H1 (cell line): ENCODE measurements at regions not wholly inside any gene's neighbourhood (a gene's known extent, or its start where the extent isn't known, plus 50 kb on each side); places are given as distances from the start of the nearest gene placed in this dataset.

Source experiments
- CTCF ChIA-PET: fragments of 300-600 bp; sonication (Branson Sonifier 250); formaldehyde crosslinking; loops from one replicate; lab custom pipeline; 2021; ENCODE audit not compliant: partially characterized antibody; lab: Charles Lee
- POLR2A ChIA-PET: fragments of 300-600 bp; sonication (Branson Sonifier 250); formaldehyde crosslinking; loops from one replicate; lab custom pipeline; 2021; ENCODE audit warnings: inconsistent platforms; ENCODE audit not compliant: partially characterized antibody; lab: Charles Lee
- DNase-seq, 2 experiments: peaks; one replicate each; pipeline versions ENCODE4 v3.0.0 to v3.0.0-alpha.2; 2010 to 2022; ENCODE audit warnings: low spot score in 2 of 2, low read depth in 1 of 2, mixed read lengths in 1 of 2
- FAIRE-seq: peaks from 2 replicates; lab custom pipeline; 2011; peaks lifted over from hg19 to GRCh38; lab: Jason Lieb, UNC
- H2AFZ ChIP-seq: 2 replicates; pipeline ENCODE4 v1.8.1; 2012; ENCODE audit warnings: low read length, inconsistent platforms
- H2AK5ac ChIP-seq: 2 replicates; pipeline ENCODE4 v1.6.1; 2013; ENCODE audit warnings: low read depth, low read length
- H2BK120ac ChIP-seq: replicated peaks from 2 replicates; pipeline ENCODE3; 2013; ENCODE audit warnings: low read depth, low read length, inconsistent platforms
- H2BK12ac ChIP-seq: 2 replicates; pipeline ENCODE4 v1.6.1; 2013; ENCODE audit warnings: low read depth, low read length
- H2BK15ac ChIP-seq: 2 replicates; pipeline ENCODE4 v1.6.1; 2013; ENCODE audit warnings: low read length
- H2BK20ac ChIP-seq: 2 replicates; pipeline ENCODE4 v1.6.1; 2013; ENCODE audit warnings: low read length
- H2BK5ac ChIP-seq: 2 replicates; pipeline ENCODE4 v1.6.1; 2013; ENCODE audit warnings: low read depth, low read length
- H3K14ac ChIP-seq: 2 replicates; pipeline ENCODE4 v1.6.1; 2013; ENCODE audit warnings: inconsistent platforms; ENCODE audit not compliant: insufficient read length
- H3K18ac ChIP-seq: 2 replicates; pipeline ENCODE4 v1.6.1; 2013; ENCODE audit warnings: low read length; ENCODE audit errors: extremely low read depth
- H3K23ac ChIP-seq: 2 replicates; pipeline ENCODE4 v1.6.1; 2013; ENCODE audit warnings: inconsistent platforms; ENCODE audit not compliant: insufficient read length
- H3K23me2 ChIP-seq: 2 replicates; pipeline ENCODE4 v1.6.1; 2013; ENCODE audit warnings: low read depth, low read length
- H3K27ac ChIP-seq: 2 replicates; pipeline ENCODE4 v1.6.1; 2011; ENCODE audit warnings: low read depth, low read length, inconsistent platforms
- H3K27me3 ChIP-seq, 4 experiments: replicated peaks in 1 of 4; 1 replicate in 1 of 4; 2 replicates in 3 of 4; pipeline versions ENCODE4 v1.6.1 to v1.8.1; 2011 to 2013; ENCODE audit warnings: low read length in 3 of 4, mild to moderate bottlenecking in 3 of 4, inconsistent platforms in 2 of 4, mixed read lengths in 2 of 4, moderate library complexity in 1 of 4; ENCODE audit not compliant: control insufficient read depth in 3 of 4, insufficient read depth in 3 of 4; ENCODE audit errors: extremely low read depth in 1 of 4
- H3K36me3 ChIP-seq, 4 experiments: 2 replicates each; pipeline versions ENCODE4 v1.6.1 to v1.8.1; 2011 to 2013; ENCODE audit warnings: mild to moderate bottlenecking in 4 of 4, low read length in 3 of 4, moderate library complexity in 2 of 4, control low read depth in 1 of 4, inconsistent platforms in 1 of 4; ENCODE audit not compliant: insufficient read depth in 4 of 4, control insufficient read depth in 2 of 4
- H3K4ac ChIP-seq: replicated peaks from 2 replicates; pipeline ENCODE3; 2013; ENCODE audit warnings: low read length, low read depth, mixed read lengths, inconsistent platforms; ENCODE audit not compliant: insufficient read length
- H3K4me1 ChIP-seq, 4 experiments: replicated peaks in 1 of 4; 1 replicate in 1 of 4; 2 replicates in 3 of 4; pipeline versions ENCODE4 v1.6.1 to v1.8.1; 2011 to 2013; ENCODE audit warnings: low read length in 3 of 4, inconsistent platforms in 2 of 4, mixed read lengths in 1 of 4; ENCODE audit not compliant: insufficient read depth in 4 of 4, control insufficient read depth in 3 of 4
- H3K4me2 ChIP-seq, 2 experiments: 2 replicates each; pipeline versions ENCODE4 v1.6.1 to v1.8.1; 2011 to 2013; ENCODE audit warnings: low read depth in 2 of 2, low read length in 2 of 2, control low read depth in 1 of 2, inconsistent platforms in 1 of 2, mild to moderate bottlenecking in 1 of 2; ENCODE audit not compliant: insufficient read depth in 1 of 2
- H3K4me3 ChIP-seq, 4 experiments: fragments of 200-600, 300-600 bp in 1 of 4; sonication (generic), shearing (Covaris generic), sonication (Bioruptor Twin) in 1 of 4; 2 replicates each; pipeline versions ENCODE4 v1.5.1 to v1.8.1; 2011 to 2016; ENCODE audit warnings: low read length in 4 of 4, low read depth in 3 of 4, control low read depth in 2 of 4, inconsistent platforms in 2 of 4, mild to moderate bottlenecking in 2 of 4, mixed read lengths in 1 of 4, moderate library complexity in 1 of 4; ENCODE audit not compliant: insufficient read depth in 2 of 4; ENCODE audit errors: extremely low read depth in 1 of 4
- H3K56ac ChIP-seq: replicated peaks from 2 replicates; pipeline ENCODE3; 2013; ENCODE audit warnings: low read depth, mild to moderate bottlenecking, mixed read lengths, low read length, inconsistent platforms; ENCODE audit not compliant: insufficient read length
- H3K79me1 ChIP-seq: 2 replicates; pipeline ENCODE4 v1.6.1; 2013; ENCODE audit warnings: low read depth, low read length, control low read depth
- H3K79me2 ChIP-seq, 2 experiments: 2 replicates each; pipeline versions ENCODE4 v1.6.1 to v1.8.1; 2012 to 2013; ENCODE audit warnings: low read length in 2 of 2, mild to moderate bottlenecking in 2 of 2, inconsistent platforms in 1 of 2; ENCODE audit not compliant: insufficient read depth in 2 of 2, control insufficient read depth in 1 of 2
- H3K9ac ChIP-seq, 4 experiments: replicated peaks in 1 of 4; 1 replicate in 1 of 4; 2 replicates in 3 of 4; pipeline versions ENCODE4 v1.6.1 to v1.8.1; 2011 to 2013; ENCODE audit warnings: low read depth in 3 of 4, low read length in 3 of 4, control low read depth in 2 of 4, mild to moderate bottlenecking in 2 of 4, moderate library complexity in 2 of 4, inconsistent platforms in 1 of 4; ENCODE audit errors: extremely low read depth in 1 of 4
- H3K9me3 ChIP-seq, 2 experiments: 2 replicates each; pipeline versions ENCODE4 v1.6.1 to v1.8.1; 2012 to 2013; ENCODE audit warnings: mild to moderate bottlenecking in 2 of 2, moderate library complexity in 2 of 2, control low read depth in 1 of 2, inconsistent platforms in 1 of 2, low read depth in 1 of 2, low read length in 1 of 2, mixed read lengths in 1 of 2; ENCODE audit not compliant: insufficient read depth in 2 of 2
- H4K20me1 ChIP-seq, 2 experiments: replicated peaks in 1 of 2; 2 replicates each; pipeline versions ENCODE3 to v1.8.1; 2011 to 2013; ENCODE audit warnings: inconsistent platforms in 2 of 2, low read length in 2 of 2, mild to moderate bottlenecking in 1 of 2; ENCODE audit not compliant: insufficient read depth in 2 of 2, control insufficient read depth in 1 of 2
- H4K5ac ChIP-seq: 2 replicates; pipeline ENCODE4 v1.6.1; 2013; ENCODE audit warnings: low read length, low read depth, mixed read lengths, inconsistent platforms; ENCODE audit not compliant: insufficient read length
- H4K8ac ChIP-seq: 2 replicates; pipeline ENCODE4 v1.8.0; 2013; ENCODE audit warnings: mild to moderate bottlenecking, moderate library complexity, low read length, inconsistent platforms; ENCODE audit not compliant: insufficient read depth; ENCODE audit errors: extremely low read depth
- H4K91ac ChIP-seq: replicated peaks from 2 replicates; pipeline ENCODE3; 2013; ENCODE audit warnings: low read length, mixed read lengths, inconsistent platforms; ENCODE audit not compliant: insufficient read length
- ATF3 ChIP-seq: IDR thresholded peaks from 2 replicates; pipeline ENCODE4 v1.6.1; 2011; ENCODE audit warnings: low read depth, mild to moderate bottlenecking, low read length; ENCODE audit not compliant: insufficient read depth
- BCL11A ChIP-seq, 2 experiments: IDR thresholded peaks; one replicate each; pipeline ENCODE4 v1.6.1; 2011; ENCODE audit warnings: low read depth in 2 of 2, low read length in 2 of 2, mild to moderate bottlenecking in 2 of 2
- BRCA1 ChIP-seq: IDR thresholded peaks from 2 replicates; pipeline ENCODE4 v1.6.1; 2012; ENCODE audit warnings: low read depth, low read length, improper control_type of control experiment
- EZH2 ChIP-seq: fragments of 200-600 bp; sonication (generic); IDR thresholded peaks from 2 replicates; pipeline ENCODE4 v1.7.1; 2012; ENCODE audit warnings: low read depth, mild to moderate bottlenecking, moderate library complexity, low read length, inconsistent platforms; ENCODE audit not compliant: severe bottlenecking
- HDAC2 ChIP-seq, 2 experiments: fragments of 300-600 bp in 1 of 2; sonication (generic) in 1 of 2; IDR thresholded peaks; 2 replicates each; pipeline ENCODE4 v1.6.1; 2011 to 2012; ENCODE audit warnings: low read depth in 2 of 2, low read length in 2 of 2, mild to moderate bottlenecking in 2 of 2, moderate library complexity in 2 of 2, borderline replicate concordance in 1 of 2, inconsistent platforms in 1 of 2
- JUN ChIP-seq: IDR thresholded peaks from 2 replicates; pipeline ENCODE4 v1.6.1; 2011; ENCODE audit warnings: low read depth, mild to moderate bottlenecking, improper control_type of control experiment, low read length
- RFX5 ChIP-seq: IDR thresholded peaks from 2 replicates; pipeline ENCODE4 v1.6.1; 2011; ENCODE audit warnings: low read depth, low read length, improper control_type of control experiment, borderline replicate concordance
- RNF2 ChIP-seq: fragments of 200-900, 300-1000 bp; sonication (generic); IDR thresholded peaks from 2 replicates; pipeline ENCODE4 v1.7.1; 2016; ENCODE audit warnings: borderline replicate concordance, low read depth, mild to moderate bottlenecking, antibody characterized with exemption, low read length; ENCODE audit not compliant: poor library complexity, severe bottlenecking; ENCODE audit errors: missing control alignments
- SP2 ChIP-seq: IDR thresholded peaks from 2 replicates; pipeline ENCODE4 v1.6.1; 2012; ENCODE audit warnings: mild to moderate bottlenecking, low read length, inconsistent platforms
- SRF ChIP-seq: IDR thresholded peaks from 2 replicates; pipeline ENCODE4 v1.6.1; 2011; ENCODE audit warnings: mild to moderate bottlenecking, low read depth, low read length, moderate library complexity
- TCF12 ChIP-seq: IDR thresholded peaks from 2 replicates; pipeline ENCODE4 v1.6.1; 2011; ENCODE audit warnings: low read depth, mild to moderate bottlenecking, low read length
- ZNF274 ChIP-seq: IDR thresholded peaks from 2 replicates; pipeline ENCODE4 v1.7.0; 2012; ENCODE audit warnings: low read length, borderline replicate concordance; ENCODE audit errors: extremely low read depth
- WGBS, 2 experiments: shearing (Covaris generic) in 1 of 2; methylation state at CpG; one replicate each; pipeline versions ENCODE4 v1.1.6 to v1.1.7; 2013 to 2015; ENCODE audit warnings: low lambda C conversion rate in 2 of 2, mixed read lengths in 2 of 2, inconsistent platforms in 1 of 2, low coverage in 1 of 2, missing lambda C conversion rate in 1 of 2; ENCODE audit not compliant: insufficient replicate concordance in 2 of 2, insufficient coverage in 1 of 2, insufficient read length in 1 of 2; ENCODE audit errors: extremely low coverage in 1 of 2, missing lambda C conversion rate in 1 of 2; 5-methylcytosine and 5-hydroxymethylcytosine counted together

- no peak for TF ChIP-seq JUN
These were observed 1528.0 kb downstream of the TECRL start (continued) for GRCh38 chr4:62881210-62881609.

GRCh38 chr4:62872856-62873255 is 1536.4 kb downstream of the TECRL start:
- H3K56ac ChIP-seq = no peak overlapping the region
- H4K91ac ChIP-seq = no peak overlapping the region
- no peak overlapping the region for H3K4me2 ChIP-seq
- TF ChIP-seq SRF (no peak), HDAC2 (IDR thresholded peaks at IDR 0.05; ENCODE audit: borderline replicate concordance in 1 of 2, low read depth in 2 of 2, low read length in 2 of 2) (no peak), ZNF274 (no peak), RNF2 (no peak), SP2 (no peak), BCL11A (IDR thresholded peaks at IDR 0.05; ENCODE audit: low read depth in 2 of 2, low read length in 2 of 2) (no peak), RFX5 (no peak), TCF12 (no peak), EZH2 (no peak), ATF3 (no peak), BRCA1 (no peak)
- TF ChIP-seq, all 59 proteins: peak for 0
- Histone ChIP-seq H3K9ac (no peak overlapping the region), H2AK5ac (no peak overlapping the region), H3K23ac (no peak overlapping the region), H2BK120ac (no peak overlapping the region), H4K20me1 (no peaks in the 10 kb centered on the region), H3K79me2 (no peaks in the 10 kb centered on the region), H4K8ac (no peak overlapping the region), H3K27me3 (no peaks in the 10 kb centered on the region), H3K4ac (no peak overlapping the region), H3K9me3 (no peaks in the 10 kb centered on the region), H3K36me3 (no peaks in the 10 kb centered on the region), H3K4me3 (no peak overlapping the region), H3K79me1 (no peaks in the 10 kb centered on the region), H3K18ac (no peak overlapping the region), H2BK20ac (no peak overlapping the region), H3K27ac (no peak overlapping the region), H2BK15ac (no peak overlapping the region), H2BK5ac (no peak overlapping the region), H2BK12ac (no peak overlapping the region), H2AFZ (no peak overlapping the region), H3K23me2 (no peaks in the 10 kb centered on the region), H3K4me1 (no peaks in the 10 kb centered on the region), H4K5ac (no peak overlapping the region), H3K14ac (no peak overlapping the region)
- FAIRE-seq = no peak
- no peak for DNase-seq
- WGBS, 2 experiments = 90% methylated on average over 3 of the region's 3 CpGs; no CpG with 5 or more reads in 1 of the 2 experiments
- ChIA-PET POLR2A (no interaction called here), CTCF (no interaction called here)
